ENCODE measurements at regions not wholly inside any gene's neighbourhood (a gene's known extent, or its start where the extent isn't known, plus 50 kb on each side); places are given as distances from the start of the nearest gene placed in this dataset.

- DNase-seq, result no peak
Observed at GRCh38 chr5:125584140-125584520, 837.7 kb upstream of the ZNF608 start.

- DNase-seq, result no peak
Observed at GRCh38 chr5:125587631-125588030, 835.6 kb upstream of the GRAMD2B start.

GRCh38 chr5:125592856-125593255 is 830.4 kb upstream of the GRAMD2B start:
- no peak for DNase-seq

- DNase-seq, result no peak
Observed at GRCh38 chr5:125595095-125595494, 828.1 kb upstream of the GRAMD2B start.

- DNase-seq, result no peak
Observed at GRCh38 chr5:125595845-125596244, 827.4 kb upstream of the GRAMD2B start.

- no peak for DNase-seq
Observed at GRCh38 chr5:125597338-125597737, 825.9 kb upstream of the GRAMD2B start.

GRCh38 chr5:125600559-125600958 is 822.6 kb upstream of the GRAMD2B start:
- no peak for DNase-seq

GRCh38 chr5:125602184-125602583 is 821.0 kb upstream of the GRAMD2B start:
- DNase-seq, result no peak

GRCh38 chr5:125603321-125603720 is 819.9 kb upstream of the GRAMD2B start:
- no peak for DNase-seq

GRCh38 chr5:125604104-125604503 is 819.1 kb upstream of the GRAMD2B start:
- no peak for DNase-seq

GRCh38 chr5:125607018-125607417 is 816.2 kb upstream of the GRAMD2B start:
- no peak for DNase-seq

- no peak for DNase-seq
Observed at GRCh38 chr5:125609011-125609410, 814.2 kb upstream of the GRAMD2B start.

GRCh38 chr5:125610892-125611291 is 812.3 kb upstream of the GRAMD2B start:
- no peak for DNase-seq

GRCh38 chr5:125611541-125611940 is 811.7 kb upstream of the GRAMD2B start:
- DNase-seq, result no peak

GRCh38 chr5:125612181-125612721 is 811.0 kb upstream of the GRAMD2B start:
- peak; percentile 96 for DNase-seq

GRCh38 chr5:125612776-125613175 is 810.4 kb upstream of the GRAMD2B start:
- no peak for DNase-seq

- no peak for DNase-seq
Observed at GRCh38 chr5:125630237-125630636, 793.0 kb upstream of the GRAMD2B start.

GRCh38 chr5:125633523-125633922 is 789.7 kb upstream of the GRAMD2B start:
- no peak for DNase-seq

- DNase-seq, result peak; percentile 56
Observed at GRCh38 chr5:125634216-125634835, 788.9 kb upstream of the GRAMD2B start.

GRCh38 chr5:125639858-125640257 is 783.4 kb upstream of the GRAMD2B start:
- DNase-seq, result no peak

- no peak for DNase-seq
Observed at GRCh38 chr5:125652761-125653160, 770.4 kb upstream of the GRAMD2B start.

GRCh38 chr5:125654392-125654791 is 768.8 kb upstream of the GRAMD2B start:
- no peak for DNase-seq

GRCh38 chr5:125655156-125655555 is 768.1 kb upstream of the GRAMD2B start:
- no peak for DNase-seq

- no peak for DNase-seq
Observed at GRCh38 chr5:125657936-125658335, 765.3 kb upstream of the GRAMD2B start.

- DNase-seq, result no peak
Observed at GRCh38 chr5:125659316-125660023, 763.7 kb upstream of the GRAMD2B start.
